ENCODE measurements at regions not wholly inside any gene's neighbourhood (a gene's known extent, or its start where the extent isn't known, plus 50 kb on each side); places are given as distances from the start of the nearest gene placed in this dataset.

DNA sequence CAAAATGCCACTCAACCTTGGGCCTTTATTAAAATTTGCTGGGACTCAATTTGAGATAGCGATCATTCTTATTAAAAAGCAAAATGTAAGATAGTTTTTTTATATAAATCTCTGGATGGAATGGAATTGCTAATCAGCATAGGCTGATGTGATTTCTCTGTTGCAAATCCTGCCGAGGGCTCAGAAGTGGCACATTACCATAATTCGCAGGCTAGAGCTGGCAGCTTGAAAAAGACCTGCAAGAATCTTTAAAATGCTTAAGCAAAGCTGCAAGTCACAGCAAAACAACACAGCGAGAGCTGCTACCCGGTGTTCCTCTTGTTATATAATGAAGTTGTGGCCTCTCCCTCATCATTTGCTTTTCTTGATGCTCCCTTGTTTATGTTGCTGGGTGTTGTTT, 448.1 kb downstream of the GATA3 start:
- no peaks in the 10 kb centered on the region for H3K9me3 ChIP-seq (ENCODE audit: low read depth)
- DNase-seq (ENCODE audit: low spot score), result peak; percentile 11
- H3F3A ChIP-seq (ENCODE audit: low read depth), result peaks cover 3% of the 10 kb centered on the region
- no peak overlapping the region for H3K4me3 ChIP-seq
- no peak for TF ChIP-seq EZH2phosphoT487 (IDR thresholded peaks at IDR 0.05)
- TF ChIP-seq EZH2 (IDR thresholded peaks at IDR 0.05), result no peak
- TF ChIP-seq, protein P1, sequence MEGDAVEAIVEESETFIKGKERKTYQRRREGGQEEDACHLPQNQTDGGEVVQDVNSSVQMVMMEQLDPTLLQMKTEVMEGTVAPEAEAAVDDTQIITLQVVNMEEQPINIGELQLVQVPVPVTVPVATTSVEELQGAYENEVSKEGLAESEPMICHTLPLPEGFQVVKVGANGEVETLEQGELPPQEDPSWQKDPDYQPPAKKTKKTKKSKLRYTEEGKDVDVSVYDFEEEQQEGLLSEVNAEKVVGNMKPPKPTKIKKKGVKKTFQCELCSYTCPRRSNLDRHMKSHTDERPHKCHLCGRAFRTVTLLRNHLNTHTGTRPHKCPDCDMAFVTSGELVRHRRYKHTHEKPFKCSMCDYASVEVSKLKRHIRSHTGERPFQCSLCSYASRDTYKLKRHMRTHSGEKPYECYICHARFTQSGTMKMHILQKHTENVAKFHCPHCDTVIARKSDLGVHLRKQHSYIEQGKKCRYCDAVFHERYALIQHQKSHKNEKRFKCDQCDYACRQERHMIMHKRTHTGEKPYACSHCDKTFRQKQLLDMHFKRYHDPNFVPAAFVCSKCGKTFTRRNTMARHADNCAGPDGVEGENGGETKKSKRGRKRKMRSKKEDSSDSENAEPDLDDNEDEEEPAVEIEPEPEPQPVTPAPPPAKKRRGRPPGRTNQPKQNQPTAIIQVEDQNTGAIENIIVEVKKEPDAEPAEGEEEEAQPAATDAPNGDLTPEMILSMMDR (IDR thresholded peaks at IDR 0.05), result no peak
- H3K4me1 ChIP-seq, result peaks cover 29% of the 10 kb centered on the region
- Mint-ChIP-seq H3K27me3 (ENCODE audit: insufficient read depth, low read depth) (no peaks in the 10 kb centered on the region), H3K9me3 (no peaks in the 10 kb centered on the region), H3K4me3 (no peak overlapping the region), H3K4me1 (peaks cover 27% of the 10 kb centered on the region), H3K36me3 (no peaks in the 10 kb centered on the region), H3K27ac (no peak overlapping the region)
- H3K27ac ChIP-seq, result no peak overlapping the region
- peak overlapping the region; percentile 60 for H2AFZ ChIP-seq (replicated peaks)
- H3K36me3 ChIP-seq, result no peaks in the 10 kb centered on the region
- H4K20me1 ChIP-seq (ENCODE audit: low read depth), result no peaks in the 10 kb centered on the region
- H3K9ac ChIP-seq, result no peak overlapping the region
- no peaks in the 10 kb centered on the region for H3K79me2 ChIP-seq (ENCODE audit: low read depth)
- H3K27me3 ChIP-seq, result no peaks in the 10 kb centered on the region
- no peak overlapping the region for H3K4me2 ChIP-seq

DNA sequence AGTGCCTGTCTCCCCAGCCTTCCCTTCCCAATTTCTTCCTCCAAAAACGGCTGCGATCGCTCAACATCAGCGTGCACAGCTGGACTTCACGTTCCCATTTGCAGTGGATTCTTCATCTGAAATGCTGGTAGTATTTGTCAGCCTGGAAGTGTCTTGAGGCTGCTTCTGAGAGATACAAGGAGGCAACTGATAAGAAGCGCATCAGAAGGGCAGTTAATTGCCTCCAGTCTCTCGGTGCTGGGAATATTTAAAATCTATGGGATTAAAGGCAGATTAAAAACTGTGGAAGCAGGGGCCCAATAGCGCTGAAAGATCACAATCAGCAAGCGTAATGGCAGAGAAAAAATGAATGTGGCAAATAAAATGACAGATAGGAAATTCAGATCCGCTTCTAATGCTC, 450.0 kb downstream of the GATA3 start:
- Histone ChIP-seq H3K36me3 (no peaks in the 10 kb centered on the region), H3K4me2 (no peak overlapping the region), H4K20me1 (ENCODE audit: low read depth) (no peaks in the 10 kb centered on the region), H3K27me3 (no peaks in the 10 kb centered on the region), H3K4me3 (no peak overlapping the region), H2AFZ (replicated peaks) (peak overlapping the region; percentile 48), H3K9me3 (ENCODE audit: low read depth) (no peaks in the 10 kb centered on the region), H3K79me2 (ENCODE audit: low read depth) (no peaks in the 10 kb centered on the region), H3K27ac (no peak overlapping the region), H3F3A (ENCODE audit: low read depth) (peaks cover 3% of the 10 kb centered on the region), H3K9ac (no peak overlapping the region), H3K4me1 (peaks cover 29% of the 10 kb centered on the region)
- H3K4me3 Mint-ChIP-seq, result no peak overlapping the region
- no peaks in the 10 kb centered on the region for H3K27me3 Mint-ChIP-seq (ENCODE audit: insufficient read depth, low read depth)
- H3K4me1 Mint-ChIP-seq, result peaks cover 27% of the 10 kb centered on the region
- peak; percentile 7 for DNase-seq (ENCODE audit: low spot score)
- H3K9me3 Mint-ChIP-seq, result no peaks in the 10 kb centered on the region
- no peak overlapping the region for H3K27ac Mint-ChIP-seq
- TF ChIP-seq EZH2 (IDR thresholded peaks at IDR 0.05) (no peak), EZH2phosphoT487 (IDR thresholded peaks at IDR 0.05) (no peak)
- TF ChIP-seq, protein P1 (IDR thresholded peaks at IDR 0.05), result no peak
- no peaks in the 10 kb centered on the region for H3K36me3 Mint-ChIP-seq

DNA sequence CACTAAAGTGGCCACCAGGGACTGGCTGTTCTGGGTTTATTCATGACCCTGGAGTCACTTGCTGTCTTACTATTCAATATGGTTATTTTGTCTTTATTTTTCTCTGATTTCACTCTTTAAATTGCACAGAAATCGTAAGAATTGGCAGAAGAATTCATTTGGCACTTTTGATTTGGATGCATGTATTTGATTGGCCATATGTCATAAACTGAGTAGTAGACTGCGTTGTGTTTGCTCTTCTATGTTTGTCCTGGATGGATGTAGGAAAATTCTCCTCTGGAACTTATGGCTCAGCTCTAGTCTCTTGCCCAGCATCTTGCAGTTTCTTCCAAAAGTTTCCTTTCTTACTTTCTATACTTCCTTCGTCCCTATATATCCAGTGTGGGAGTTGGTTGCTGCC, 452.7 kb downstream of the GATA3 start:
- peaks cover 2% of the 10 kb centered on the region for H3K27me3 Mint-ChIP-seq (ENCODE audit: insufficient read depth, low read depth)

More for the DNA sequence above, 452.7 kb downstream of the GATA3 start:
- Histone ChIP-seq H3K9me3 (ENCODE audit: low read depth) (no peaks in the 10 kb centered on the region), H3K36me3 (no peaks in the 10 kb centered on the region), H3K27ac (no peak overlapping the region), H3K4me1 (peaks cover 26% of the 10 kb centered on the region), H3K27me3 (no peaks in the 10 kb centered on the region), H3K4me2 (no peak overlapping the region), H3K4me3 (no peak overlapping the region), H4K20me1 (ENCODE audit: low read depth) (no peaks in the 10 kb centered on the region), H3K9ac (no peak overlapping the region), H2AFZ (replicated peaks) (no peak overlapping the region), H3K79me2 (ENCODE audit: low read depth) (no peaks in the 10 kb centered on the region), H3F3A (ENCODE audit: low read depth) (peaks cover 3% of the 10 kb centered on the region)
- TF ChIP-seq EZH2 (IDR thresholded peaks at IDR 0.05), result no peak
- TF ChIP-seq, protein P1 (IDR thresholded peaks at IDR 0.05), result no peak
- TF ChIP-seq EZH2phosphoT487 (IDR thresholded peaks at IDR 0.05), result no peak
- no peak overlapping the region for H3K27ac Mint-ChIP-seq
- no peaks in the 10 kb centered on the region for H3K9me3 Mint-ChIP-seq
- H3K4me1 Mint-ChIP-seq, result peaks cover 27% of the 10 kb centered on the region
- H3K36me3 Mint-ChIP-seq, result no peaks in the 10 kb centered on the region
- DNase-seq (ENCODE audit: low spot score), result no peak
- no peak overlapping the region for H3K4me3 Mint-ChIP-seq

Data from neural progenitor cell (in vitro differentiated cells).